ENCODE measurements at regions not wholly inside any gene's neighbourhood (a gene's known extent, or its start where the extent isn't known, plus 50 kb on each side); places are given as distances from the start of the nearest gene placed in this dataset.

DNA sequence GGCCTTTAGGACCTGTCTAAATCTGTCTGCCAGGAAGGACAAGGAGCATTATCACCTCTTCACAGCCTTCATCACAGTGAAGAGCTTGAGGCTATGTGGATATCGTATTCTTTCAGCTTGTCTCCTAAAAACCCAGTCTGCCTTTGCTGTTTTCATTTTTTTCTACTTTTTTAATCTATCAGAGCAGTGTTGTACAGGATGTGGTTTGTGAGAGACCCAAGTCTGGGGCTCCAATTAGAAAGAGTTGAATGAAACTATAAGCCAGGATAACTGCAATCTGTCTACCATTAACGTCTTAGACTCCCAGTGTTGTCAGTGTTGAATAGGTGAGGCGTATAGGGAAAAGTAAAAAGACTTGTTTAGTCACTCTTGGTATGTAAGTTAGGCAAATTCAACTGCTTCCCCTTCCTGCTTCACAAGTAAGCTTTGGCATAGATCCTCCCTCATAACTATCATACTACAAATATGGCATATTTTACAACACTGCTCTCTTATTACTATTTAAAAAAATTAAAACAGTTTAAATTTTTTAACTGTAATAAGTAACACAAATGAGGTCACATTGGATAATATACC is 1225.8 kb upstream of the PRMT6 start:
- Mint-ChIP-seq H3K27ac (no peak overlapping the region), H3K36me3 (no peaks in the 10 kb centered on the region), H3K4me3 (no peak overlapping the region), H3K9me3 (no peaks in the 10 kb centered on the region), H3K4me1 (no peaks in the 10 kb centered on the region), H3K27me3 (ENCODE audit: insufficient read depth, low read depth) (peaks cover 2% of the 10 kb centered on the region)
- Histone ChIP-seq H3K9ac (no peak overlapping the region), H4K20me1 (ENCODE audit: low read depth) (no peaks in the 10 kb centered on the region), H3K9me3 (ENCODE audit: low read depth) (no peaks in the 10 kb centered on the region), H3K27ac (no peak overlapping the region), H3K36me3 (no peaks in the 10 kb centered on the region), H3K4me3 (no peak overlapping the region), H3K4me2 (no peak overlapping the region), H3K79me2 (ENCODE audit: low read depth) (no peaks in the 10 kb centered on the region), H2AFZ (replicated peaks) (peak overlapping the region; percentile 35), H3K4me1 (no peaks in the 10 kb centered on the region), H3K27me3 (no peaks in the 10 kb centered on the region), H3F3A (ENCODE audit: low read depth) (no peaks in the 10 kb centered on the region)
- TF ChIP-seq CTCF (IDR thresholded peaks at IDR 0.05) (no peak), EZH2 (IDR thresholded peaks at IDR 0.05) (no peak), EZH2phosphoT487 (IDR thresholded peaks at IDR 0.05) (no peak)
- DNase-seq (ENCODE audit: low spot score) = no peak

- H3K36me3 Mint-ChIP-seq = no peaks in the 10 kb centered on the region
- peaks cover 4% of the 10 kb centered on the region for H3K9me3 Mint-ChIP-seq
- DNase-seq (ENCODE audit: low spot score) = no peak
- Histone ChIP-seq H3K9me3 (ENCODE audit: low read depth) (no peaks in the 10 kb centered on the region), H3K27ac (no peak overlapping the region), H3K4me2 (no peak overlapping the region), H3K4me3 (no peak overlapping the region), H3F3A (ENCODE audit: low read depth) (no peaks in the 10 kb centered on the region), H4K20me1 (ENCODE audit: low read depth) (no peaks in the 10 kb centered on the region), H3K9ac (no peak overlapping the region), H3K4me1 (no peaks in the 10 kb centered on the region), H3K27me3 (no peaks in the 10 kb centered on the region), H3K79me2 (ENCODE audit: low read depth) (no peaks in the 10 kb centered on the region), H3K36me3 (no peaks in the 10 kb centered on the region), H2AFZ (replicated peaks) (no peak overlapping the region)
- TF ChIP-seq EZH2 (IDR thresholded peaks at IDR 0.05) (no peak), EZH2phosphoT487 (IDR thresholded peaks at IDR 0.05) (no peak), CTCF (IDR thresholded peaks at IDR 0.05) (no peak)
- no peaks in the 10 kb centered on the region for H3K27me3 Mint-ChIP-seq (ENCODE audit: insufficient read depth, low read depth)
- no peak overlapping the region for H3K4me3 Mint-ChIP-seq
- no peaks in the 10 kb centered on the region for H3K4me1 Mint-ChIP-seq
- no peak overlapping the region for H3K27ac Mint-ChIP-seq
Observed at GRCh38 chr1:105838071-105838470, 1218.4 kb upstream of the PRMT6 start.

DNA sequence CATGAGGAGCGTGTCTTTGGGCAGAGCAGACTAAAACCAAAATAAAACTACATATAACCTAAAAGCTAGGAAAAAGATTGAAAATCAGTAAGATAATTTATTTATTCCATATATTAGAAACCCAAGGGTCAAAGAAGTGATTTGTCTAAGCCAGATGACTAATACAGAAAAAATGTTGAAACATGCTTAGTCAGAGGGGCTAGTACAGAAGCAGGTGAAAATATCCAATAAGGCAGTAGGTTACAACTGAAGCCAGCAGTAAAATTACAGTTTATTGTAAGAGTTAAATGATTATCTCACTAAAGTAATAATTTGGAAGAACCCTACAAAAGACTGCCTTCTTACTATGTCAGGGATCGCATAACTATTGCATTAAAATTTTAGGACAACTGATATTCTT is 1190.9 kb upstream of the PRMT6 start:
- Mint-ChIP-seq H3K4me1 (peaks cover 2% of the 10 kb centered on the region), H3K36me3 (no peaks in the 10 kb centered on the region), H3K4me3 (no peak overlapping the region), H3K9me3 (no peaks in the 10 kb centered on the region), H3K27me3 (ENCODE audit: insufficient read depth, low read depth) (no peaks in the 10 kb centered on the region), H3K27ac (no peak overlapping the region)
- Histone ChIP-seq H2AFZ (replicated peaks) (no peak overlapping the region), H3K4me3 (no peak overlapping the region), H3K4me1 (no peaks in the 10 kb centered on the region), H3K4me2 (no peak overlapping the region), H3K9ac (no peak overlapping the region), H3K27me3 (no peaks in the 10 kb centered on the region), H3K36me3 (no peaks in the 10 kb centered on the region), H3K79me2 (ENCODE audit: low read depth) (no peaks in the 10 kb centered on the region), H3K9me3 (ENCODE audit: low read depth) (no peaks in the 10 kb centered on the region), H4K20me1 (ENCODE audit: low read depth) (no peaks in the 10 kb centered on the region), H3K27ac (no peak overlapping the region), H3F3A (ENCODE audit: low read depth) (no peaks in the 10 kb centered on the region)
- no peak for DNase-seq (ENCODE audit: low spot score)
- no peak for TF ChIP-seq CTCF (IDR thresholded peaks at IDR 0.05)
- TF ChIP-seq EZH2phosphoT487 (IDR thresholded peaks at IDR 0.05) = no peak
- TF ChIP-seq EZH2 (IDR thresholded peaks at IDR 0.05) = no peak
